Ishikawa (cell line): ENCODE measurements at regions not wholly inside any gene's neighbourhood (a gene's known extent, or its start where the extent isn't known, plus 50 kb on each side); places are given as distances from the start of the nearest gene placed in this dataset.

Experiments
- CEBPB ChIP-seq: IDR thresholded peaks from 2 replicates; pipeline ENCODE4 v1.6.1; 2012
- CREB1 ChIP-seq: IDR thresholded peaks from 2 replicates; pipeline ENCODE4 v1.6.1; 2012; ENCODE audit warnings: low read depth
- EGR1 ChIP-seq: IDR thresholded peaks from 2 replicates; pipeline ENCODE4 v1.6.1; 2012
- EP300 ChIP-seq: IDR thresholded peaks from 2 replicates; pipeline ENCODE4 v1.6.1; 2012; ENCODE audit warnings: borderline replicate concordance
- FOXM1 ChIP-seq: IDR thresholded peaks from 2 replicates; pipeline ENCODE4 v1.6.1; 2012; ENCODE audit warnings: low read depth, borderline replicate concordance
- NFIC ChIP-seq: IDR thresholded peaks from 2 replicates; pipeline ENCODE4 v1.6.1; 2012
- RAD21 ChIP-seq: IDR thresholded peaks from 2 replicates; pipeline ENCODE4 v1.6.1; 2012; ENCODE audit warnings: low read depth
- REST ChIP-seq: IDR thresholded peaks from 2 replicates; pipeline ENCODE4 v1.6.1; 2012; ENCODE audit warnings: low read depth, mild to moderate bottlenecking
- TAF1 ChIP-seq: IDR thresholded peaks from 2 replicates; pipeline ENCODE4 v1.6.1; 2012; ENCODE audit warnings: low read depth, mild to moderate bottlenecking
- TCF12 ChIP-seq: IDR thresholded peaks from 2 replicates; pipeline ENCODE4 v1.6.1; 2012; ENCODE audit warnings: low read depth
- TEAD4 ChIP-seq: IDR thresholded peaks from 2 replicates; pipeline ENCODE4 v1.6.1; 2012
- USF1 ChIP-seq: IDR thresholded peaks from 2 replicates; pipeline ENCODE4 v1.6.1; 2012
- YY1 ChIP-seq: IDR thresholded peaks from 2 replicates; pipeline ENCODE4 v1.6.1; 2012; ENCODE audit warnings: low read depth
- ZBTB7A ChIP-seq: IDR thresholded peaks from 2 replicates; pipeline ENCODE4 v1.6.1; 2012; ENCODE audit warnings: low read depth
- TF ChIP-seq, protein P1 (sequence below): IDR thresholded peaks from 2 replicates; pipeline ENCODE4 v1.6.1; 2012

DNA sequence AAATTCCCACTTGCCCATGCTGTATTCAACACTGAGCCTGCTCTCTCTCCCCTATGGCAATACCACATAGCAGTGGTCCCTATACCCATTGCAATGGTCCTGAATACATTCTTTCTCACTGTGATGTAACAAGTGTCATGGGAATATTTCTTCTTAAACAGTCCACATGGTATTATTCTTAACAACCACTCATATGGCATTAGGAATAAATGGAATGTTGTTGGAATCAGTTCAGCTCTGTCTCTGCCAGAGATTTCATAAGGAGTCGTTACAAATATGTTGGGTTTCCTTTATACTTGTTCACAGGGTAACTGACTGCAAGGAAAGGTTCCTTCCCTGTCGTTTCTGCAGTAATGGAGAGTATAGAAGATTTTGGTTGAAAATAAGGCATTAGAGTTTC lies 128.3 kb upstream of the SPATA13 start:
- TF ChIP-seq ZBTB7A (no peak), TEAD4 (no peak), NFIC (no peak), CEBPB (no peak), FOXM1 (no peak), USF1 (no peak), CREB1 (no peak), REST (no peak), TCF12 (no peak), EGR1 (no peak), RAD21 (no peak), YY1 (no peak), TAF1 (no peak), EP300 (no peak)
- TF ChIP-seq, protein P1, sequence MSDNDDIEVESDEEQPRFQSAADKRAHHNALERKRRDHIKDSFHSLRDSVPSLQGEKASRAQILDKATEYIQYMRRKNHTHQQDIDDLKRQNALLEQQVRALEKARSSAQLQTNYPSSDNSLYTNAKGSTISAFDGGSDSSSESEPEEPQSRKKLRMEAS = no peak

DNA sequence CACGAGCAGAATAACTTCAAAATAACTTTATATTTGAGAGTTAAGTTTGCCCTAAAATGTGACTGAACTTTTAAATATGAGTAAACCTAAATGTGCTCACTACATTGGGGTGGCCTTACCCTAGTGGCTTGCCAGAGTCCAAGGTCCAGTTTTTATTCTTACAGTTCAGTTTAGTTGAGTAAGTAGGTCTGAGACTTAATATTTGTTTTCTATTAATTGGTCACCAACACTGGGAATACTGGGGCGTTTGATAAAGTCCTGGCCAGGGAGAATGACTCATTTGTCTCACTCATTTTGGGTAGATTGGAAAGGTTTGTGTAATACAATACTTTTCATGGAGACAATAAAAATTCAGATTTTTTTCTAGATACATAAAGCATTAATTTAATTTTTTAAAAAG lies 127.8 kb upstream of the SPATA13 start:
- TF ChIP-seq YY1 = no peak
- TF ChIP-seq, protein P1 = no peak
- no peak for TF ChIP-seq EP300
- no peak for TF ChIP-seq FOXM1
- TF ChIP-seq TEAD4 = no peak

DNA sequence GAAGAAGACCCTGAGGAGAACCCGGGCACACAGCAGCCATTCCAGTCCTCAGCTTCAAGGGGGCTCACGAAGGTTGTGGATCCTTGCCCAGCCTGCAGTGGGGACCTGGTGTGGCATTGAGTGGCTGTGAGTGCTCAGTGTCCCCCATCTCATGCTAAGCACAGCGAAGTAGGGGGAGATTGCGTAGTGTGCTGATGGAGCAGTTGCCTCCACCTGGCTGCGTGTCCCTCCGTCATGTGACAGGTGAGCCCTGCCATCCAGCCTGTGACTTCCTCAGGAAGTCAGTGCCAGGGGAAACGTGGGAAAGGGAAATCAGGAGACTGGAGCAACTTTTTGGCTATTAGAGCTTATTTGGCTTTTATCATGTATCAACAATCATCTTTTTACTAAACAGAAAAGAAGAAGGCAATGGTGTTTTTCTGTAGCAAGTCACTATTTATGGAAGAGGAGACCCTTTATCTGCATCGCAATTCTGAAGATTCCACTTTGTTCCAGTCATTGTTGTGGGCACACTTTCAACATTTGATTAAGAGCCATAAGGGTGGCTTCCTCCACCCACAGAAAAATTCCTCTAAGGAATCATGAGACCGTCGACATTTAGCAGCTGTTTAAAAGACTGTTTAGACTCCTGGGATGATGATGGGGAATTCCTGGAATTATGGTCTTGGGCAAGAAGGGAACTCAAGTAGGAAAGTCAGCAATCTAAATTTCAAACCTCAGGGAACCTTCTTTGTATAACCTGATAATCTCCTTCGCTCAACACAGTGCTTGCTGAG lies 126.8 kb upstream of the SPATA13 start:
- TF ChIP-seq NFIC = no peak
- TF ChIP-seq YY1 = no peak
- no peak for TF ChIP-seq FOXM1
- TF ChIP-seq EP300 = no peak
- TF ChIP-seq ZBTB7A = no peak
- no peak for TF ChIP-seq TAF1
- TF ChIP-seq USF1 = no peak
- TF ChIP-seq RAD21 = no peak
- TF ChIP-seq CREB1 = no peak

GRCh38 chr13:24035411-24035810 lies 125.1 kb upstream of the SPATA13 start:
- TF ChIP-seq EP300 (no peak), REST (no peak), ZBTB7A (no peak), FOXM1 (no peak), TEAD4 (no peak)

DNA sequence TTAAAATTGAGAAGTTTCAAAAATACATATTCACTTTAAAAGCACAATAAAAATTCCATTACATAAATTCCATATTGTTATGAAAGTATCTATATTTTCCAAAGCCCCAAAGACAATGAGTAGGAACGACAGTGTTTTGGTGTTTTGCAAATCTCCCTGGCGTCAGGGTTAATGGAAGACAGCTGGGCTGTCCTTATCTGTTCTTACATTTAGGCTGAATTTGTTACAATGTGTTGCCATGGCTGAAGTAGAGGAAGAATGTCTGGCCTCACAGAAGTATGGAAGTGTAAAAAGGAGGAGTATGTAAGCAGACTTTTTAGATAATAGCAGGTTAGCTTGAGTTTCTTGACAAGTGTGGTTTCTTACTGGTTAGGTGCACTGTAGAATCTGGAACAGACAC lies 124.4 kb upstream of the SPATA13 start:
- no peak for TF ChIP-seq CEBPB
- TF ChIP-seq FOXM1 = no peak
- TF ChIP-seq YY1 = no peak
- no peak for TF ChIP-seq TEAD4
- TF ChIP-seq, protein P1 = no peak
- no peak for TF ChIP-seq USF1

DNA sequence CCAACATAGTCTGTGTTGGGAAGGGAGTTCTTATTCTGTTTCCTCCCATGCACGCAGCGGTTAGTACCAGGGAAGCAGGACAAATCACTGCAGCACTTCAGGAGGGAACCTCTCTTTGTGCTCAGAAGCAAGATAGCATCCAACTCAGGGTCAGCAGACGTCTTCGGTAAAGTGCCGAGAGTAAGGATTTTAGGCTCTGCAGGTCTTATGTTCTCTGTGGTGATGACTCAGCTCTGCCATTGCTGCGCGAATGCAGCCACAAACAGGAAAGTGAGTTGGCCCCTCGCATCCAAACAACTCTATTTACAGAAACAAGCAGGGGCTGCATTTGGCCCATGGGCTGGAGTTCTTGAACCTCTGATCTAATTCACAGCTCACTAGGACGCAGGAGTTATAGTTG lies 122.1 kb upstream of the SPATA13 start:
- no peak for TF ChIP-seq EP300
- no peak for TF ChIP-seq ZBTB7A
- TF ChIP-seq YY1 = no peak
- TF ChIP-seq TEAD4 = no peak
- TF ChIP-seq NFIC = no peak
- TF ChIP-seq, protein P1 = no peak
- no peak for TF ChIP-seq RAD21
- TF ChIP-seq CEBPB = no peak
- TF ChIP-seq TAF1 = no peak
- no peak for TF ChIP-seq EGR1
- TF ChIP-seq CREB1 = no peak
- TF ChIP-seq TCF12 = no peak
- no peak for TF ChIP-seq FOXM1
- TF ChIP-seq USF1 = no peak
- no peak for TF ChIP-seq REST
